ENCODE measurements at regions not wholly inside any gene's neighbourhood (a gene's known extent, or its start where the extent isn't known, plus 50 kb on each side); places are given as distances from the start of the nearest gene placed in this dataset.
"Not testable (repeated sequence)": the region's sequence is repeated elsewhere in the genome, so short reads cannot be mapped to it uniquely, and the experiment has no call there.

- DNase-seq (ENCODE audit: low read depth) = not testable (repeated sequence)
These were observed 57.4 kb downstream of the FTHL17 start for GRCh38 chrX:31014474-31014873.

- DNase-seq (ENCODE audit: low read depth) = no peak
These were observed 59.3 kb downstream of the FTHL17 start for GRCh38 chrX:31012509-31013025.

GRCh38 chrX:31007321-31007720 is 64.5 kb downstream of the FTHL17 start:
- no peak for DNase-seq (ENCODE audit: low read depth)

GRCh38 chrX:31006027-31006426 is 65.8 kb downstream of the FTHL17 start:
- DNase-seq (ENCODE audit: low read depth) = no peak

GRCh38 chrX:30997411-30997810 is 74.4 kb downstream of the FTHL17 start:
- no peak for DNase-seq (ENCODE audit: low read depth)

- DNase-seq (ENCODE audit: low read depth) = no peak
These were observed 76.1 kb downstream of the FTHL17 start for GRCh38 chrX:30995705-30996104.

- no peak for DNase-seq (ENCODE audit: low read depth)
These were observed 76.7 kb downstream of the FTHL17 start for GRCh38 chrX:30995060-30995700.

GRCh38 chrX:30994018-30994417 is 77.8 kb downstream of the FTHL17 start:
- not testable (repeated sequence) for DNase-seq (ENCODE audit: low read depth)

- DNase-seq (ENCODE audit: low read depth) = no peak
These were observed 79.4 kb downstream of the FTHL17 start for GRCh38 chrX:30992381-30992904.

GRCh38 chrX:30990361-30990760 is 81.5 kb downstream of the FTHL17 start:
- DNase-seq (ENCODE audit: low read depth) = no peak

GRCh38 chrX:30982467-30982866 is 89.4 kb downstream of the FTHL17 start:
- DNase-seq (ENCODE audit: low read depth) = no peak

- DNase-seq (ENCODE audit: low read depth) = no peak
These were observed 89.9 kb downstream of the FTHL17 start for GRCh38 chrX:30981968-30982367.

GRCh38 chrX:30979271-30979670 is 90.2 kb upstream of the TAB3 start:
- no peak for DNase-seq (ENCODE audit: low read depth)

- no peak for DNase-seq (ENCODE audit: low read depth)
These were observed 86.4 kb upstream of the TAB3 start for GRCh38 chrX:30975467-30975866.

- no peak for DNase-seq (ENCODE audit: low read depth)
These were observed 84.9 kb upstream of the TAB3 start for GRCh38 chrX:30973784-30974427.

GRCh38 chrX:30971774-30972603 is 82.9 kb upstream of the TAB3 start:
- peak; percentile 19 for DNase-seq (ENCODE audit: low read depth)

- DNase-seq (ENCODE audit: low read depth) = no peak
These were observed 78.5 kb upstream of the TAB3 start for GRCh38 chrX:30967516-30967915.

- DNase-seq (ENCODE audit: low read depth) = no peak
These were observed 76.7 kb upstream of the TAB3 start for GRCh38 chrX:30965767-30966166.

- DNase-seq (ENCODE audit: low read depth) = no peak
These were observed 72.5 kb upstream of the TAB3 start for GRCh38 chrX:30961387-30962174.

- DNase-seq (ENCODE audit: low read depth) = peak; percentile 33
These were observed 68.7 kb upstream of the TAB3 start for GRCh38 chrX:30957753-30958152.

GRCh38 chrX:30955687-30956086 is 66.6 kb upstream of the TAB3 start:
- DNase-seq (ENCODE audit: low read depth) = no peak

- DNase-seq (ENCODE audit: low read depth) = no peak
These were observed 61.9 kb upstream of the TAB3 start for GRCh38 chrX:30951003-30951402.
